Activated naive CD8-positive, alpha-beta T cell treated with anti-CD3 and anti-CD28 coated beads for 36 hours (primary cell): ENCODE measurements at regions not wholly inside any gene's neighbourhood (a gene's known extent, or its start where the extent isn't known, plus 50 kb on each side); places are given as distances from the start of the nearest gene placed in this dataset.

ENCODE experiments used
- DNase-seq: peaks from one replicate; pipeline ENCODE4 v3.0.0; 2021
- H3K27ac Mint-ChIP-seq: one replicate; pipeline ENCODE4 v1.8.0; 2022; ENCODE audit warnings: mild to moderate bottlenecking, moderate library complexity, mixed read lengths
- H3K27me3 Mint-ChIP-seq: one replicate; pipeline ENCODE4 v1.8.0; 2022; ENCODE audit warnings: mild to moderate bottlenecking, mixed read lengths
- H3K36me3 Mint-ChIP-seq: one replicate; pipeline ENCODE4 v1.8.0; 2021; ENCODE audit warnings: mild to moderate bottlenecking, mixed read lengths
- H3K4me1 Mint-ChIP-seq: one replicate; pipeline ENCODE4 v1.8.0; 2021; ENCODE audit warnings: mixed read lengths
- H3K4me3 Mint-ChIP-seq: one replicate; pipeline ENCODE4 v1.8.0; 2022; ENCODE audit warnings: mild to moderate bottlenecking, moderate library complexity, mixed read lengths
- H3K9me3 Mint-ChIP-seq: one replicate; pipeline ENCODE4 v1.8.0; 2022; ENCODE audit warnings: mixed read lengths

GRCh38 chr1:30514945-30515344, 208.4 kb downstream of the MATN1 start:
- peaks cover 3% of the 10 kb centered on the region for H3K27me3 Mint-ChIP-seq
- no peaks in the 10 kb centered on the region for H3K9me3 Mint-ChIP-seq
- no peak overlapping the region for H3K4me3 Mint-ChIP-seq
- DNase-seq = no peak
- H3K4me1 Mint-ChIP-seq = no peaks in the 10 kb centered on the region
- no peak overlapping the region for H3K27ac Mint-ChIP-seq
- no peaks in the 10 kb centered on the region for H3K36me3 Mint-ChIP-seq

- peaks cover 5% of the 10 kb centered on the region for H3K27me3 Mint-ChIP-seq
- DNase-seq = no peak
Observed at GRCh38 chr1:30514137-30514654, 209.2 kb downstream of the MATN1 start.

GRCh38 chr1:30513396-30514136, 209.8 kb downstream of the MATN1 start:
- H3K27ac Mint-ChIP-seq = no peak overlapping the region

More at GRCh38 chr1:30514137-30514654, 209.2 kb downstream of the MATN1 start:
- no peak overlapping the region for H3K27ac Mint-ChIP-seq
- H3K9me3 Mint-ChIP-seq = no peaks in the 10 kb centered on the region
- no peaks in the 10 kb centered on the region for H3K4me1 Mint-ChIP-seq
- no peaks in the 10 kb centered on the region for H3K36me3 Mint-ChIP-seq
- H3K4me3 Mint-ChIP-seq = no peak overlapping the region

DNA sequence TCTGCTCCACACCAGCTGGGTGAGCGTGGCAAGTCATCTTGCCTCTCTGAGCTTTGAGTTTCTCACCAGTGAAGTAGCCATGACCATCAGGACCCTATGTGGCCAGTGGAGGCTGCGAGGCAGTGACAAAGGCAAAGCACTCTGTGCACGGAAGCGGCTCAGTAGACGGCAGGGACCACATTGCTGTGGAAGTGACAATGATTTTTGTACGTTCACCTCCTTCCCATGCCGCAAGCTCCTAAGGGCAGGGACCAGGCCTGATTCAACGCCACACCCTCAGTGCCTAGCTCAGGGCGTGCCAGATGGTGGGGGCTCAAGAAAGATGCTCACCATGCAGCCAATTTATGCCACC, 210.5 kb downstream of the MATN1 start:
- Mint-ChIP-seq H3K36me3 (no peaks in the 10 kb centered on the region), H3K4me1 (no peaks in the 10 kb centered on the region), H3K27me3 (peaks cover 8% of the 10 kb centered on the region), H3K9me3 (no peaks in the 10 kb centered on the region), H3K4me3 (no peak overlapping the region), H3K27ac (no peak overlapping the region)
- no peak for DNase-seq

More at GRCh38 chr1:30513396-30514136, 209.8 kb downstream of the MATN1 start:
- H3K4me1 Mint-ChIP-seq = no peaks in the 10 kb centered on the region
- peaks cover 8% of the 10 kb centered on the region for H3K27me3 Mint-ChIP-seq
- H3K36me3 Mint-ChIP-seq = no peaks in the 10 kb centered on the region
- H3K4me3 Mint-ChIP-seq = no peak overlapping the region
- no peak for DNase-seq
- no peaks in the 10 kb centered on the region for H3K9me3 Mint-ChIP-seq

DNA sequence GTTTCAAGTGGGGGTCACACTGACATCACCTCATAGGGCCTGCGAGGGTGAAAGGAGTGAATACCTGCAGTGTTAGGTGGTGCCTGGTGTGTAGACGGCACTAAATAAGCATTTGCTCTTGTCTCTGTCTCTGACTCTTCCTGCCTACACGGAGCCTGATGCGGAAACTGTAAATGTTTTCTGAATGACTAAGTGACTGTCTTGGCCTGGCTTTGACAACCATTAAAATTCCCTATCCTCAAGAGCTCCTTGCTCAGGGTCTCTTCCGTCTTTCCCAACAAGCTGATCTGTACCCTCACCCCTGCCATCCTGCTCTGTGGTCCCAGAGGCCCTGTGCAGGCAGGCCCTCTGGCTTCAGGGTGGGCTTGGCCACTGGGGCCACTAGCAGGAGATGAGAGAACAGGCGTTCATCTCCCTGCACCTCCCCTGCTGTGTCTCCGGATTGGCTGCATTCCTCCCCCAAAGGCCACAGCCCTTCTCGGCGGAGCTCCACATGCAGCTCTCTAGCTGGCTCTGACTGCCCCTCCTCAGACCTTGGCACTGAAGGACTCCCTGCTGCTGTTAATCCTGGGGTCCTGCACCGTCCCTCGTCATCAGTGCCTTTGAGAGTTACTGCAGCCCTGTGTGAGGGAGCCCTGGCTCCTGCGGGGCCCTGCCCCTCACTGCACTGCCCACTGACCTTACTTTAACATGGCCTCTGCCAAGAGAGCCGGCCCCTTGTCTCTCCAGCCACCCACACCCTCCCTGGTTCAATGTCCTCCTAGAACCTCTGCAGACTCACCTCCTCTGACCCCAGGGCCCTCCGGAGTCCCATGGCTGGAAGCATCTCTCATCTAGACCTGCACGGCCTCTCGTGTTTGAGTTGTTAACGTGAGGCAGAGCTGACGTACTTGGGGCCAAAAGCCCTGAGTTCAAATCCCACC, 211.1 kb downstream of the MATN1 start:
- DNase-seq = no peak
- H3K4me1 Mint-ChIP-seq = no peaks in the 10 kb centered on the region
- H3K27ac Mint-ChIP-seq = no peak overlapping the region
- no peaks in the 10 kb centered on the region for H3K36me3 Mint-ChIP-seq
- H3K9me3 Mint-ChIP-seq = no peaks in the 10 kb centered on the region
- H3K4me3 Mint-ChIP-seq = no peak overlapping the region
- H3K27me3 Mint-ChIP-seq = peaks cover 8% of the 10 kb centered on the region

- peaks cover 8% of the 10 kb centered on the region for H3K27me3 Mint-ChIP-seq
- no peaks in the 10 kb centered on the region for H3K4me1 Mint-ChIP-seq
- no peak overlapping the region for H3K27ac Mint-ChIP-seq
- no peaks in the 10 kb centered on the region for H3K36me3 Mint-ChIP-seq
- no peak overlapping the region for H3K4me3 Mint-ChIP-seq
- no peaks in the 10 kb centered on the region for H3K9me3 Mint-ChIP-seq
- DNase-seq = no peak
Observed at GRCh38 chr1:30511563-30511962, 211.8 kb downstream of the MATN1 start.

GRCh38 chr1:30511106-30511505, 212.3 kb downstream of the MATN1 start:
- no peak overlapping the region for H3K27ac Mint-ChIP-seq
- H3K9me3 Mint-ChIP-seq = no peaks in the 10 kb centered on the region
- H3K4me1 Mint-ChIP-seq = no peaks in the 10 kb centered on the region
- DNase-seq = no peak
- H3K36me3 Mint-ChIP-seq = no peaks in the 10 kb centered on the region
- H3K27me3 Mint-ChIP-seq = peaks cover 8% of the 10 kb centered on the region
- no peak overlapping the region for H3K4me3 Mint-ChIP-seq

GRCh38 chr1:30509670-30510069, 213.7 kb downstream of the MATN1 start:
- no peaks in the 10 kb centered on the region for H3K9me3 Mint-ChIP-seq
- no peaks in the 10 kb centered on the region for H3K4me1 Mint-ChIP-seq
- peaks cover 8% of the 10 kb centered on the region for H3K27me3 Mint-ChIP-seq
- H3K36me3 Mint-ChIP-seq = no peaks in the 10 kb centered on the region
- no peak for DNase-seq
- no peak overlapping the region for H3K4me3 Mint-ChIP-seq
- H3K27ac Mint-ChIP-seq = no peak overlapping the region

DNA sequence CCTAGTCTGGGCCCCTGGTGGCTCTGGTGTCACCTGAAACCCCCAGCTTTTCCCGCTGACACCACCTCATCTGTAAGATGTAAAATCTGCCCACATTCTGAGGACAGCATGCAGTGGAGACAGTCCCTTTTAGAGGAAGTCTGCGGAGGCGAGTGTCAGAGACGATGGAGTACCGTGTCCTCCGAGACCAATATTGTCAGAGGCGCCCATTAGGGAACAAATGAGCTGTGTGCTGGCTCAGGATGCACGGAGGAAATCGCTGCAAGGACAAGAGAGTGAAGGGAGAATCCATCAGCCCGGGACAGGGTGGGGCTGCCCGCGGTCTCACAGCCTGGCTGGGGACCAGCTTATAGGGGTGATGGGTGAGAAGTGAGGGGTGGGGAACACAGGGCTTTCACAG, 214.8 kb downstream of the MATN1 start:
- Mint-ChIP-seq H3K4me1 (no peaks in the 10 kb centered on the region), H3K4me3 (no peak overlapping the region), H3K9me3 (no peaks in the 10 kb centered on the region), H3K27ac (no peak overlapping the region), H3K27me3 (peaks cover 8% of the 10 kb centered on the region), H3K36me3 (no peaks in the 10 kb centered on the region)
- no peak for DNase-seq

DNA sequence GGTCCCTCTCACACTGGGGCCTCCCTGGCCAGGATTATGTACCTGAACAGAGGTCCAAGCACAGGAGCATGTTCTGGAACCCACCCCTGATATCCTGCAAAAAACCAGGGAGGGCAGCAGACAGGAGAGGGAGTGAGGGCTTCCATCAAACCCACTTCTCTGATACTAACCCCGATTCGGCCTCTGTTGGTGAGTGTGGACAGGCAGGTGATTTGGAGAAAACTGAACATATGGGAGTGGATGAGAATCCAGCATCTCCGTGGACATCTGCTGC, 215.3 kb downstream of the MATN1 start:
- no peak for DNase-seq
- H3K9me3 Mint-ChIP-seq = peaks cover under 1% of the 10 kb centered on the region
- no peak overlapping the region for H3K27ac Mint-ChIP-seq
- H3K4me1 Mint-ChIP-seq = no peaks in the 10 kb centered on the region
- no peak overlapping the region for H3K4me3 Mint-ChIP-seq
- H3K27me3 Mint-ChIP-seq = peaks cover 9% of the 10 kb centered on the region
- H3K36me3 Mint-ChIP-seq = no peaks in the 10 kb centered on the region

GRCh38 chr1:30507401-30508174, 215.8 kb downstream of the MATN1 start:
- H3K4me1 Mint-ChIP-seq = no peaks in the 10 kb centered on the region
- H3K27me3 Mint-ChIP-seq = peaks cover 10% of the 10 kb centered on the region
- DNase-seq = no peak
- H3K9me3 Mint-ChIP-seq = peaks cover 2% of the 10 kb centered on the region
- no peak overlapping the region for H3K4me3 Mint-ChIP-seq
- H3K27ac Mint-ChIP-seq = no peak overlapping the region
- no peaks in the 10 kb centered on the region for H3K36me3 Mint-ChIP-seq

GRCh38 chr1:30507016-30507312, 216.4 kb downstream of the MATN1 start:
- peaks cover 2% of the 10 kb centered on the region for H3K9me3 Mint-ChIP-seq
- peaks cover 8% of the 10 kb centered on the region for H3K27me3 Mint-ChIP-seq
- H3K4me3 Mint-ChIP-seq = no peak overlapping the region
- DNase-seq = no peak
- H3K4me1 Mint-ChIP-seq = no peaks in the 10 kb centered on the region
- no peaks in the 10 kb centered on the region for H3K36me3 Mint-ChIP-seq
- H3K27ac Mint-ChIP-seq = no peak overlapping the region

GRCh38 chr1:30506291-30507015, 216.9 kb downstream of the MATN1 start:
- Mint-ChIP-seq H3K27ac (no peak overlapping the region), H3K36me3 (no peaks in the 10 kb centered on the region), H3K9me3 (peaks cover 3% of the 10 kb centered on the region), H3K4me1 (no peaks in the 10 kb centered on the region), H3K4me3 (no peak overlapping the region), H3K27me3 (peaks cover 8% of the 10 kb centered on the region)
- DNase-seq = no peak

- Mint-ChIP-seq H3K9me3 (peaks cover 7% of the 10 kb centered on the region), H3K27me3 (peaks cover 8% of the 10 kb centered on the region), H3K27ac (no peak overlapping the region), H3K4me3 (no peak overlapping the region), H3K4me1 (no peaks in the 10 kb centered on the region), H3K36me3 (no peaks in the 10 kb centered on the region)
- no peak for DNase-seq
Observed at GRCh38 chr1:30505853-30506252, 217.5 kb downstream of the MATN1 start.

- Mint-ChIP-seq H3K4me1 (no peaks in the 10 kb centered on the region), H3K9me3 (peaks cover 9% of the 10 kb centered on the region), H3K27ac (no peak overlapping the region), H3K4me3 (no peak overlapping the region), H3K36me3 (no peaks in the 10 kb centered on the region), H3K27me3 (no peaks in the 10 kb centered on the region)
- no peak for DNase-seq
Observed at GRCh38 chr1:30492451-30492850, 230.9 kb downstream of the MATN1 start.
